ENCODE measurements at regions not wholly inside any gene's neighbourhood (a gene's known extent, or its start where the extent isn't known, plus 50 kb on each side); places are given as distances from the start of the nearest gene placed in this dataset.
A peak's percentile ranks its signal among the peaks of the same experiment; 100 is the strongest.

DNA sequence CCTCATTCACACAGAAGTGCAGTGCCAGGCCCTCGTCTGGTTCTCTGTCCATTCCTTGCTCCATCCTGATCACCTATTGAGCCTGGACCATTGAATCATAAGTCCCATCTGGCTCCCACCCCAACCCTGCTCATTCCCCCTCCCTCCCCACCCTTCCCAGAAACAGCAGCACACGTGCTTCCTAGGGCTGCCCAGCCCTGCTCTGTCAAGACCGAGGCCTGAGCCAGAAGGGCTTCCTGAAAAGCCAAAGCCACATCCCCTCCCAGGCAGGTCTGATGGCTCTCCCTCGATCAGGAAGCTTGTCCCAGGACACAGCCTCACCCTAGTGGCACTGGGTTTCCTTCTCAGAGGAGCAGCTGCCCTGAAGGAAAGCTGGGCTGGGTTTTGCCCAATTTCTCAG is 79.8 kb upstream of the FZD7 start:
- TF ChIP-seq, protein P1, sequence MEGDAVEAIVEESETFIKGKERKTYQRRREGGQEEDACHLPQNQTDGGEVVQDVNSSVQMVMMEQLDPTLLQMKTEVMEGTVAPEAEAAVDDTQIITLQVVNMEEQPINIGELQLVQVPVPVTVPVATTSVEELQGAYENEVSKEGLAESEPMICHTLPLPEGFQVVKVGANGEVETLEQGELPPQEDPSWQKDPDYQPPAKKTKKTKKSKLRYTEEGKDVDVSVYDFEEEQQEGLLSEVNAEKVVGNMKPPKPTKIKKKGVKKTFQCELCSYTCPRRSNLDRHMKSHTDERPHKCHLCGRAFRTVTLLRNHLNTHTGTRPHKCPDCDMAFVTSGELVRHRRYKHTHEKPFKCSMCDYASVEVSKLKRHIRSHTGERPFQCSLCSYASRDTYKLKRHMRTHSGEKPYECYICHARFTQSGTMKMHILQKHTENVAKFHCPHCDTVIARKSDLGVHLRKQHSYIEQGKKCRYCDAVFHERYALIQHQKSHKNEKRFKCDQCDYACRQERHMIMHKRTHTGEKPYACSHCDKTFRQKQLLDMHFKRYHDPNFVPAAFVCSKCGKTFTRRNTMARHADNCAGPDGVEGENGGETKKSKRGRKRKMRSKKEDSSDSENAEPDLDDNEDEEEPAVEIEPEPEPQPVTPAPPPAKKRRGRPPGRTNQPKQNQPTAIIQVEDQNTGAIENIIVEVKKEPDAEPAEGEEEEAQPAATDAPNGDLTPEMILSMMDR (IDR thresholded peaks at IDR 0.05; ENCODE audit: low read length, missing control alignments) = no peak
- DNase-seq (ENCODE audit: low read depth) = no peak
- H3K4me3 ChIP-seq (replicated peaks; ENCODE audit: low read depth, low read length) = no peak overlapping the region

DNA sequence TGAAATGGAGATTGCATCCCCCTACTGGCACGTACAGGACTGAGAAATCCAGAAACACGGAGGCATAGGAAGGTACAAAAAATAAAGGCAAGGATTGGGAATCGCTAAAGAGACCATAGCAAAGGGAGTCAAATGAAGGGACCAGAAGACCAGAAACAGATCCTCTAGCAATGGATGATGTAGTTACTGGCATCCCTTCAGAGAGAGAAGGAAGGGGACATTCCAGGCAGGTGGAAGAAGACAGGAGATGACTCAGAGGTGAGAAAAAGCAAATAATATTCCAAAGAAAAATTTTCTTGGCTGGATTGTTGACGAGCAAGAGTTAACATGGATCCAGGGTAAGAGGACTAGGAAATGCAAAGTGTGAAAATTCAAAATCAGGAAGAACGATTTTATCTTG is 78.4 kb upstream of the FZD7 start:
- no peak for DNase-seq (ENCODE audit: low read depth)
- TF ChIP-seq, protein P1 (IDR thresholded peaks at IDR 0.05; ENCODE audit: low read length, missing control alignments) = no peak
- no peak overlapping the region for H3K4me3 ChIP-seq (replicated peaks; ENCODE audit: low read depth, low read length)

DNA sequence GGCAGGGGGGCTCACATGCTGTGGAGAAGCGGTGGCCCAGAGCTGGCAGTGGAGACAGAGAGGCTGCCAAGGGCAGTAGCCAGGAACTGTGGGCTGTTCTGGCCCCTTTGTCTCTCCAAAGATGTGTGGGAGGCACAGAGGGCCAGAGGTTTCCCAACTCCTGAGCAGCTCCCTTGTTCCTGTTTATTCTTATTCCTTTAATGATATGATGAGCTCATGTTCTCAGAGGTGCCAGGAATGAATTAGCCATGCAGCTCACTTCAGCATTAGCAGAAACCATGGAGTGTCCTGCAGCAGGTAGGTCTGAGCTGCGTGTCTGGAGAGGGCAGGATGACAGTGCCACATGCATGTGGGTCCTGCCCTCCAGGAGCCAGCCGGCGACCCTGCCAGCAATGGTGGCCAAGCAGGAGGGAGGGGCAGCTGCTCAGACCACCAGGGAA is 77.9 kb upstream of the FZD7 start:
- peak; percentile 57 for DNase-seq (ENCODE audit: low read depth)
- no peak overlapping the region for H3K4me3 ChIP-seq (replicated peaks; ENCODE audit: low read depth, low read length)
- TF ChIP-seq, protein P1 (IDR thresholded peaks at IDR 0.05; ENCODE audit: low read length, missing control alignments) = no peak

GRCh38 chr2:201956361-201956760 is 77.3 kb upstream of the FZD7 start:
- no peak for DNase-seq (ENCODE audit: low read depth)
- TF ChIP-seq, protein P1 (IDR thresholded peaks at IDR 0.05; ENCODE audit: low read length, missing control alignments) = no peak
- no peak overlapping the region for H3K4me3 ChIP-seq (replicated peaks; ENCODE audit: low read depth, low read length)

GRCh38 chr2:201957091-201957490 is 76.6 kb upstream of the FZD7 start:
- no peak for DNase-seq (ENCODE audit: low read depth)
- H3K4me3 ChIP-seq (replicated peaks; ENCODE audit: low read depth, low read length) = no peak overlapping the region
- TF ChIP-seq, protein P1 (IDR thresholded peaks at IDR 0.05; ENCODE audit: low read length, missing control alignments) = no peak

DNA sequence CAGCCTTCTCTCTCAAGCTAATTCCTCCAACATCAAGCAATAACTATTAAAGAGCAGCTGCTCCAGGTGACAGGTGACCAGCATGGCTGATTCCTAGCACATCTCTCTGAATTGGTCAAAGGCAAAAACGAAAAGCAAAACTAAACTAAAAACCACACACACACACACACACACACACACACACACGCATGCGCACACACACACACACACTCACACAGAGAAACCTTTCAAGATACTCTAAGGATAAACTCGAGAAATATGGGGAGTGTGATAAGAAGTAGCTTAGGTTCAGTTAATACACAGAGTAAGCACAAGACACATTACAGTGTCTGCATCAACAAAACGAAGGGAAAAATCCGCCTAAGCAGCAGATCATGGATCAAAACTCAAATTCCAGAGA is 74.5 kb upstream of the FZD7 start:
- TF ChIP-seq, protein P1 (IDR thresholded peaks at IDR 0.05; ENCODE audit: low read length, missing control alignments) = no peak
- no peak overlapping the region for H3K4me3 ChIP-seq (replicated peaks; ENCODE audit: low read depth, low read length)
- DNase-seq (ENCODE audit: low read depth) = no peak

DNA sequence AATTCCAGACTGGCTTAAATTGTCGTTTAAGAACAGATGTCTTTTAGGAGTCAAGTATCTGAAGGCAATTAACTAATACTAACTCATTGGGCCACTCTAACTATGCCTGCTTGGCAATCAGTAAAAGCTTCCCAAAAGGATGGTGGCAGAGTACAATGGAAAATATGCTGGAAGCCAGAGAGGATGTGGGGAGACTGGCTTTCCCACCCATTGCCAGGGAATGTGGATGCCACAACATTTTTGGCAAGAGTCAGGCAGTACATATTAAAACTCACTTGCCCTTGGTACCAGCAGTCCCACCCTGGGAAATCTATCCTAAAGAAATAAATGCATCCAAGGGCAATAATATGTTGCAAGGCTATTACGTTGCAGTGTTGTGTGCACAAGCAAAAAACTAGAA is 74.0 kb upstream of the FZD7 start:
- TF ChIP-seq, protein P1 (IDR thresholded peaks at IDR 0.05; ENCODE audit: low read length, missing control alignments) = no peak

More for the DNA sequence above, 74.0 kb upstream of the FZD7 start:
- no peak overlapping the region for H3K4me3 ChIP-seq (replicated peaks; ENCODE audit: low read depth, low read length)
- DNase-seq (ENCODE audit: low read depth) = no peak

All from fibroblast of pulmonary artery (primary cell).